SK-N-SH (cell line): ENCODE measurements at regions not wholly inside any gene's neighbourhood (a gene's known extent, or its start where the extent isn't known, plus 50 kb on each side); places are given as distances from the start of the nearest gene placed in this dataset.
"Not testable (repeated sequence)": the region's sequence is repeated elsewhere in the genome, so short reads cannot be mapped to it uniquely, and the experiment has no call there.

Experiments used
- ELF1 ChIP-seq: IDR thresholded peaks from 2 replicates; pipeline ENCODE4 v1.4.0; 2012
- EP300 ChIP-seq, 2 experiments: IDR thresholded peaks; 2 replicates each; pipeline versions ENCODE4 v1.4.0 to v1.6.1; 2012; ENCODE audit warnings: borderline replicate concordance in 1 of 2, low read depth in 1 of 2, low read length in 1 of 2
- EZH2phosphoT487 ChIP-seq: fragments of 200-600 bp; sonication (generic); IDR thresholded peaks from 2 replicates; pipeline ENCODE4 v1.6.1; 2017; ENCODE audit warnings: low read depth, mixed run types, mild to moderate bottlenecking, antibody characterized with exemption, moderate library complexity, borderline replicate concordance
- FOXM1 ChIP-seq: IDR thresholded peaks from 2 replicates; pipeline ENCODE4 v1.4.0; 2012; ENCODE audit warnings: low read depth, mild to moderate bottlenecking
- TF ChIP-seq, protein P1 (sequence below): fragments of 200-600 bp; sonication (generic); IDR thresholded peaks from 2 replicates; pipeline ENCODE4 v1.6.1; 2017; ENCODE audit warnings: antibody characterized with exemption, mild to moderate bottlenecking, moderate library complexity
- TF ChIP-seq, protein P2 (sequence below): IDR thresholded peaks from 2 replicates; pipeline ENCODE4 v1.4.0; 2012; ENCODE audit warnings: low read depth, borderline replicate concordance
- TF ChIP-seq, protein P3 (sequence below): IDR thresholded peaks from 2 replicates; pipeline ENCODE4 v1.4.0; 2012; ENCODE audit warnings: low read depth

- TF ChIP-seq EP300 (IDR thresholded peaks at IDR 0.05; ENCODE audit: borderline replicate concordance in 1 of 2, low read depth in 1 of 2, low read length in 1 of 2); EZH2phosphoT487; ELF1; FOXM1: not testable (repeated sequence)
- TF ChIP-seq, protein P1, sequence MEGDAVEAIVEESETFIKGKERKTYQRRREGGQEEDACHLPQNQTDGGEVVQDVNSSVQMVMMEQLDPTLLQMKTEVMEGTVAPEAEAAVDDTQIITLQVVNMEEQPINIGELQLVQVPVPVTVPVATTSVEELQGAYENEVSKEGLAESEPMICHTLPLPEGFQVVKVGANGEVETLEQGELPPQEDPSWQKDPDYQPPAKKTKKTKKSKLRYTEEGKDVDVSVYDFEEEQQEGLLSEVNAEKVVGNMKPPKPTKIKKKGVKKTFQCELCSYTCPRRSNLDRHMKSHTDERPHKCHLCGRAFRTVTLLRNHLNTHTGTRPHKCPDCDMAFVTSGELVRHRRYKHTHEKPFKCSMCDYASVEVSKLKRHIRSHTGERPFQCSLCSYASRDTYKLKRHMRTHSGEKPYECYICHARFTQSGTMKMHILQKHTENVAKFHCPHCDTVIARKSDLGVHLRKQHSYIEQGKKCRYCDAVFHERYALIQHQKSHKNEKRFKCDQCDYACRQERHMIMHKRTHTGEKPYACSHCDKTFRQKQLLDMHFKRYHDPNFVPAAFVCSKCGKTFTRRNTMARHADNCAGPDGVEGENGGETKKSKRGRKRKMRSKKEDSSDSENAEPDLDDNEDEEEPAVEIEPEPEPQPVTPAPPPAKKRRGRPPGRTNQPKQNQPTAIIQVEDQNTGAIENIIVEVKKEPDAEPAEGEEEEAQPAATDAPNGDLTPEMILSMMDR, result not testable (repeated sequence)
- TF ChIP-seq, protein P2, sequence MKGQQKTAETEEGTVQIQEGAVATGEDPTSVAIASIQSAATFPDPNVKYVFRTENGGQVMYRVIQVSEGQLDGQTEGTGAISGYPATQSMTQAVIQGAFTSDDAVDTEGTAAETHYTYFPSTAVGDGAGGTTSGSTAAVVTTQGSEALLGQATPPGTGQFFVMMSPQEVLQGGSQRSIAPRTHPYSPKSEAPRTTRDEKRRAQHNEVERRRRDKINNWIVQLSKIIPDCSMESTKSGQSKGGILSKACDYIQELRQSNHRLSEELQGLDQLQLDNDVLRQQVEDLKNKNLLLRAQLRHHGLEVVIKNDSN, result not testable (repeated sequence)
- TF ChIP-seq, protein P3, sequence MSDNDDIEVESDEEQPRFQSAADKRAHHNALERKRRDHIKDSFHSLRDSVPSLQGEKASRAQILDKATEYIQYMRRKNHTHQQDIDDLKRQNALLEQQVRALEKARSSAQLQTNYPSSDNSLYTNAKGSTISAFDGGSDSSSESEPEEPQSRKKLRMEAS, result not testable (repeated sequence)
Observed at GRCh38 chr9:118695249-118695648, 674.0 kb downstream of the BRINP1 start.
